Posterior vena cava (tissue), 2 donors: ENCODE measurements at regions not wholly inside any gene's neighbourhood (a gene's known extent, or its start where the extent isn't known, plus 50 kb on each side); places are given as distances from the start of the nearest gene placed in this dataset.
"Not testable (repeated sequence)": the region's sequence is repeated elsewhere in the genome, so short reads cannot be mapped to it uniquely, and the experiment has no call there.

Source experiments
- DNase-seq: peaks from one replicate; pipeline ENCODE4 v3.0.0-alpha.2; 2020; ENCODE audit warnings: low spot score
- intact Hi-C, 2 donors: fragments of 100-400 bp; cut with DNase I; formaldehyde crosslinking; loops; one replicate each; pipeline versions ENCODE4 v1.14.1 to v1.14.2; 2022 to 2023
- donor health status: DM: yes; HTN: yes; CAD: no.
- donor health status: DM: yes; HTN: yes; CAD: no.

DNA sequence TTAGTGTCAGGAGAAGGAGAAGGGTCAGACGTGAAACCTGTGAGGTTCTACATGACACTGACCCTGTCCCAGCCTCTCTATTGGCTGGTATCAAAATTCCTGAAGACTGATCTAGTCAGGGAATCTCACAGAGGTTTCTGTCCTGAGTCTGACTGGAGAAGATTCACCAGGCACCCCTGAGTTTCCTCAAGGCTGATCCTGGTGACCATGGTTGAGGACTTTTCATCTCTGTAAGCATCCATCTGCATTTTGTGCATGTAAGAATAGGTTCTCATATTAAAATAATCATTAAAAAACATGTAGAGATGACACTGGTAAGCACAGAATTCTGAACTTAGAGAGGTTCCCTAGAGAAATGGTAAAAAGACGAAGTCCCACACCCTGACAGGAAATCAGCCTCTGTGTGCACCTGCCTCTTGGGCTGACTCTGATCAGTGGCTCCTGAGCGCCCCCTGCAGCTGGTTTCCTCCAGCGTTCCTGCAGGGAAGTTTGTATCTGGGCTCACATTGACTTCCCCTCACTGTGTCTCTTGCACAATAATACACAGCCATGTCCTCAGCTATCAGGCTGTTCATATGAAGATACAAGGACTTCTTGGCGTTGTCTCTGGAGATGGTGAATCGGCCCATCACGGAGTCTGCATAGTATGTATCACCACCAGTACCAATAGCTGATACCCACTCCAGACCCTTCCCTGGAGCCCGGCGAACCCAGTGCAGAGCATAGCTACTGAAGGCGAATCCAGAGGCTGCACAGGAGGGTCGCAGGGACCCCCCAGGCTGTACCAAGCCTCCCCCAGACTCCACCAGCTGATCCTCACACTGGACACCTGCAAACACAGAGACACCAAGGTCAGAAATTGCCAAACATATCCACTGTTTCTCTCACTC, 991.9 kb downstream of the TMEM121 start:
- DNase-seq, result no peak
- intact Hi-C loops, result no loop called here

DNA sequence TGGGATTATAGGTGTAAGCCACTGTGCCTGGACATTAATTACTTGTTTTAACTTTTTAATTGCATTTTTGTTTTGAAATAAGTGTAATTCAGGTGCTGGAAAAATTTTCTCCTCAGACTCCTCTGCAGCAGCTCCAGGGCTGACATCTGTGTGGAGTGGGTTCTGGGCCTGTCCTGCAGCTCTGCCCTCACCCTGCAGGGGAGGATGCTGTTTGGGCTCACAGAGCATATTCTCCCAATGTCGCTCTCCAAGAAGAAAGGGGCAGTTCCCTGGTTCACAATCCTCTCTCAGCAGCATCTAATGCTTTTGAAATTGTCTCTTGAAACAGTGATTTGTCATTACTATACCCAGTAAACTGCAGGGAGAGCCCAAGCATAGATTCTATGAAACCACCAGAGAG, 995.7 kb downstream of the TMEM121 start:
- DNase-seq, result not testable (repeated sequence)

DNA sequence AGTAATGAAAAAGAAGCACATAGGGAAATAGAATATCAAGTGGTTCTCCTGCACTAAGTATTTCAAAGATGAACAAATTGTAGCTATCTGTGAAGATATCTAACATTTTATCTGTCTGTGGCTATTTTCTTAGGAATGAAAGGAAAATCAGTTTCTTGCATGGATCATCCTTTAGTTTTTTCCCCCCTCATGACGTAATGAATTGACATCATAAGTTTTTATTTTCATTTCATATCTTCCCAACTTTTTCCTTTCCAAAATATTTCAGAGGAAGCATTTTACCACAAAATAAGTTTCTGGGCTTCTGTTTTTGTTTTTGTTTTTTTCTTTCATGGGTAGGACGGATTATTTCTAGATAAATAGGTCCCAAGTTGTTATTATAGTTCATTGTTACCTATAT, 996.6 kb downstream of the TMEM121 start:
- DNase-seq, result no peak
- intact Hi-C loops, result no loop called here

More for the DNA sequence above, 995.7 kb downstream of the TMEM121 start:
- intact Hi-C loops, result not testable (repeated sequence)

DNA sequence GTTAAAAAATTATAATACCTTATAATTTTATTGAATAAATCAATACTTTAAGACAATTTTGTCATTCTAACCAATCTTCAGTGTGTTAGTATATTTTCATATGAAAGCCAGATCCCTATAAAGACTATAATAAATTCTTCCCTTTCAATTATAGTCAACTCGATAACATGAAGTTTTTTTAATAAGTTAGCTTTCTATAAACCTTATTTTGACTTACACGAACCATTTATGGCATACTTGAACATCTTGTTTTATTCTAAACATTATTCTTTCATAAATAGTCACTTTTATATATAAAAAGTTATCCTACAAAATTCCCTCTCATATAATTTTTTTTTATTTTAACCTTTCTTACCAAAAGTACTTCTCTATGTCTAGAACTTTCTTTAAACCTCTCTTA, 1002.3 kb downstream of the TMEM121 start:
- no peak for DNase-seq
- intact Hi-C loops, result no loop called here

DNA sequence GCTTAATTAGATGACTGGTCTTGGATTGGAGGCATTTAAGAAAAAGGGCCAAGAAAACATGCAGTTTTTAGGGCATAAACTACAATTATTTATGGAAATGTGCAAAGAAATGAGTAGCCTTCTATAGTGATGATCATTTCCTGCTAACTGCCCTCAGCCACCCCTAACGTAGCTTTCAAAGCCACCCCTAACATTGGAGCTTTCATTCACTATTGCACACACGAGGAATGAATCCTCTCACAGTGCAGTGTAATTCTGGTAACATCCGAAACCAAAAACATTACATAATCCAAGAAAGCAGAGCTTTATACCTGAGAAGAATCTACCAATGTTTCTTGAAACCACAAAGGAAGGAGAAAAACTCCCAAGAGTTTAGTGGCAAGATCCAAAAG, 1003.6 kb downstream of the TMEM121 start:
- no peak for DNase-seq
- intact Hi-C loops, result no loop called here

DNA sequence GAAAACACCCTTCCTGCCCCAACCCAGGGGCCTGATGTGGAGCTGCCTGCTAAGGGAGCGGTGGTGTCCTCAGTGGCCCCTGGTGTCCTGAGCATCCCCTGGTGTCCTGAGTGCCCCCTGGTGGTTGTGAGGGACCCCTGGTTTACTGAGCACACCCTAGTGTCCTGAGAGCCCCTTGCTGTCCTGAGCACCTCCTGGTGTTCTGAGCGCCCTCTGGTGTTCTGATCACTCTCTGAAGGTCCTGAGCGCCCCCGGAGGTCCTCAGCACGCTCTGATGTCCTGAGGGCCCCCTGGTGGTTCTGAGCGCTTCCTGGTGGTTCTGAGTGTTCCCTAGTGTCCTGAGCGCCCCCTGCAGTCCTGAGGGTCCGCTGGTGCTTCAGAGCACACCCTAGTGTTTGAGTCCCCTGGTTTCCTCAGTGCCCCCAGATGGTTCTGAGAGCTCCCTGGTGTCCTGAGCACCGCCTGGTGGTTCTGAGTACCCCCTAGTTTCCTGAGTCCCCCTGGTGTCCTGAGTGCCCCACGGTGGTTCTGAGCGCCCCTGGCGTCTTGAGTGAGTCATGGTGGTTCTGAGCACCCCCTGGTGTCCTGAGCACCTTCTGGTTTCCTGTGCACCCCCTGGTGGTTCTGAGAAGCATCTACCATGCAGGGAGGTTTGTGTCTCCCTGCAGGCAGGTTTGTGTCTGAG, 1004.2 kb downstream of the TMEM121 start:
- DNase-seq, result no peak
- intact Hi-C loops, result no loop called here

DNA sequence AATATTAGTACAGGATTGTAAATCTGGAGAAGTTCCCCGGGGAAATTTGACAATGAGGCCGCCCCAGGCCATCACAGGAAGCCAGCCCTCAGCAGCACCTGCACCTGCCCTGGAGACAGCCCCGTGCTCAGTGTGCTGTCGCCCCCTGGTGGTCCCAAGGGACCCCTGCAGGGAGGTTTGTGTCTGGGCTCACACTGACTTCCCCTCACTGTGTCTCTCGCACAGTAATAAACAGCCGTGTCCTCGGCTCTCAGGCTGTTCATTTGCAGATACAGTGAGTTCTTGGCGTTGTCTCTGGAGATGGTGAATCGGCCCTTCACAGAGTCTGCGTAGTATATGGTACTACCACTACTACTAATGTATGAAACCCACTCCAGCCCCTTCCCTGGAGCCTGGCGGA, 1011.2 kb downstream of the TMEM121 start:
- intact Hi-C loops, DNase-seq: not testable (repeated sequence)

DNA sequence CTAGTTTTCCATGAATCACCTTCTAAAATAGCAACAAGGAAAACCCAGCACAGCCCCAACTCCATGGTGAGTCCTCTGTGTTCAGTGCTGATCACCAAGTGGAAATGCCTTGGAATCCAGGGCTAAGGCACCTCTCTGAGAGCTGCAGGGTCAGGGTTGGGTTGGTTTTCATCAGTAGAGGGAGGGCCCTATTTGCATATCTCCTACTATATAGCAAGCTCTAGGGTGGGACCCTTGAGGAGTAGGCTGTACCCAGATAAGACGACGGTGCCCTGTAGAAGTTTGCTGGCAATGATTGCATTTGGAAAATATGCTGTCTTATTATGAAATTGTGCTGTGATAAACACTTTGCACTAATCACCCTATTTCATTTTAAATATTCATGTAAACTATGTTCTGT, 1011.8 kb downstream of the TMEM121 start:
- DNase-seq, result no peak
- intact Hi-C loops, result no loop called here

DNA sequence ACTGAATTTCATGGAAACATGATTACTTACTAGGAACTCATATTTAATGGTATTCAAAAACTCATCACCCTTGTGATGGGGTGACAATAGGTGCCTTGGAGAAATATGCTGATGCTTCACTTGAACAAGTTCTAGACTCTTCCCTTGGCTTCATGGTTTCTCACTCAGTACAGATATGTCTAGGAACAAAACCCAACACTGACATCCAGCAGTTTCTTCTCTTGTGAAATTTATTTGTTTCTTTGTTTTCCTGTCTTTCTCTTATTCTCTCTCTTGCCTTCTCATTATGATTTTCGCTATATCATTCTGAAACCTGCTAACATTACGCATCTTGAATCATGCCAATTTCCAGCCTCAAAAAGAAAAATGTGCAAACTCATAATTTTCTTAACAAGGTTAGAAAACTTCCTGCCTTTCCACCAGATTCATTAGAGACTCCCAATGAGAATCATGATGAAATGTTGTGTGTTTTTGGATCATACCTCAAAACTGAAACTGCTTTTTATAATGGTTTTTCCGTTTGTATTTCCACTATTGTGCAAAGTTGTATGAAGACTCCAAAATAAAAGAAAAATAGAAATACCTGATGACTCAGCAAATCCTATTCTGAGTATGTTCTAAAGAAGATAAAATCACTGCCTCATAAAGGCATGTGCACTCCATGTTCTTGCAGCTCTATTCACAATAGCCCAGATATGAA, 1021.5 kb downstream of the TMEM121 start:
- intact Hi-C loops, result no loop called here
- DNase-seq, result no peak

DNA sequence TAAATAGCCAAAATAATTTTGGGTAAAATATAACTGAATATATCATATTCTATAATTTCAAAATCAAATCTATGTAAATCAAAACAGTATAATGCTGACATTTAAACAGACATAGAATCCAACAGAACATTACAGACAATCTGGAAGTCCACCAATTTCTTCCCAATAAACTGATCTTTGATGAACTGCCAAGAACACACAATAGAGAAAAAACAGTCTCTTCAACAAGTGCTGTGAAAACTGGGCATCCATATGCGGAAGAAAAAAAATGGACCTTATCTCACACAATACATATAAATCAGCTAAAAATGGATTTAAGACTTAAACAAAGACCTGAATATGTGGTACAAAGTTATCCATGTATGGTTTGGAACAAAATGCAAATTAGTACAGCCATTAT, 1022.7 kb downstream of the TMEM121 start:
- intact Hi-C loops, result no loop called here
- no peak for DNase-seq

DNA sequence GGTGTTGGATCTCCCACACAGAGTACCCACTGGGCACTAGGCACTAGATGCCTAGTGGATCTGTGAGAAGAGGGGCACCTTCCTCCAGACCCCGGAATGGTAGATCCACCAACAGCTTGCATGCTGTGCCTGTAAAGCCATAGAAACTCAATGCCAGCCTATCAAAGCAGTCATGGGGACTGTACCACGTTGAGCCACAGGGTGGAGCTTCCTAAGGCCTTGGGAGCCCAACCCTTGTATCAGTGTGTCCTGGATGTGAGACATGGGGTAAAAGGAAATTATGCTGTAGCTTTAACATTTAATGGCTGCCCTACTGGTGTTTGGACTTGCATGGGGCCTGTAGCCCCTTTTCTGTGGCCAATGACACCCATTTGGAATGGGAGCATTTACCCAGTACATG, 1024.9 kb downstream of the TMEM121 start:
- DNase-seq, result no peak
- intact Hi-C loops, result no loop called here

DNA sequence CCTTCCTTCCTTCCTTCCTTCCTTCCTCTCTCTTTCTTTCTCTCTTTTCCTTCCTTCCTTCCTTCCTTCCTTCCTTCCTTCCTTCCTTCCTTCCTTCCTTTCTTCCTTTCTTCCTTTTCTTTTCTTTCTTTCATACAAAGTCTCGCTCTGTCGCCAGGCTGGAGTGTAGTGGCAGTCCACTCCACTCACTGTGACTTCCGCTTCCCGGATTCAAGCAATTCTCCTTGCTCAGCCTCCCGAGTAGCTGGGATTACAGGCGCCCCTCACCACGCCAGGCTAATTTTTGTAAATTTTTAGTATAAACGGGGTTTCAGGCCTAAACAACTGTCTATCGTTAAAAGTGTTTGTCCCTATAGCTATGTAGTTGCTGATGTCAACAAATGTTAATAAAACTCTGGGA, 1029.8 kb downstream of the TMEM121 start:
- DNase-seq, intact Hi-C loops: not testable (repeated sequence)

DNA sequence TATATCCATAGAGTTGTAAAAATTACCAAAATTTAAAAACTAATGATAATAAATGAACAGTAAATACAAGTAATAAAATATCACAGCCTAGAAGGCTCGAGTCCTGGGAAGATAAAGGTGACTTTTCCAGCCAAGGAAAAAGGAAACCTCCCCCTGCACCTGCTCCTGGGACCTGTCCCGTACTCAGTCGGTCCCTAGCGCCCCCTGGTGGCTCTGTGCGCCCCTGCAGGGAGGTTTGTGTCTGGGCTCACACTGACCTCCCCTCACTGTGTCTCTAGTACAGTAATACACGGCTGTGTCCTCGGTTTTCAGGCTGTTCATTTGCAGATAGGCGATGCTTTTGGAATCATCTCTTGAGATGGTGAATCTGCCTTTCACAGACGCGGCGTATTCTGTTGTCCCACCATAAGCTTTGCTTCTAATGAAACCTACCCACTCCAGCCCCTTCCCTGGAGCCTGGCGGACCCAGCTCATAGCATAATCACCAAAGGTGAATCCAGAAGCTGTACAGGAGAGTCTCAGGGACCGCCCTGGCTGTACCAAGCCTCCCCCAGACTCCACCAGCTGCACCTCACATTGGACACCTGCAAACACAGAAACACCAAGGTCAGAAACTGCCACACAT, 1030.4 kb downstream of the TMEM121 start:
- DNase-seq, result no peak
- intact Hi-C loops, result no loop called here

DNA sequence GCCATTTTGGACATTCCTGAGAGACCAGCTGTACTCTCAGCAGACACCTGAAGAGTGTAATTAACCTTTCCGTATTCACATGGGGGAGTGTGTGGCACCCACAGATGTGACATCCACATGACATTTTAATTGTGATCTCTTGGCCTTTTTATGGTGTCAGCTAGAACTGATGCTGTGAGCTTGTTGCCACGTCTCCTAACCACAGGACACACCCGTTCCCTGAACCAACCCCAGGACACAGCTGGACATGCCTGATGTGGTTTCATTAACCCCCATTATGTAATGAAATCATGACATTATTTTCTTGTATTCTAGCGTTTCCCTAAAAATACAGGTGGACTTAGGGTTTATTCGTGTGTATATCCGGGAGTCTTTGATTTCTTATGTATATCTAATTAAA, 1036.1 kb downstream of the TMEM121 start:
- no peak for DNase-seq
- intact Hi-C loops, result no loop called here

DNA sequence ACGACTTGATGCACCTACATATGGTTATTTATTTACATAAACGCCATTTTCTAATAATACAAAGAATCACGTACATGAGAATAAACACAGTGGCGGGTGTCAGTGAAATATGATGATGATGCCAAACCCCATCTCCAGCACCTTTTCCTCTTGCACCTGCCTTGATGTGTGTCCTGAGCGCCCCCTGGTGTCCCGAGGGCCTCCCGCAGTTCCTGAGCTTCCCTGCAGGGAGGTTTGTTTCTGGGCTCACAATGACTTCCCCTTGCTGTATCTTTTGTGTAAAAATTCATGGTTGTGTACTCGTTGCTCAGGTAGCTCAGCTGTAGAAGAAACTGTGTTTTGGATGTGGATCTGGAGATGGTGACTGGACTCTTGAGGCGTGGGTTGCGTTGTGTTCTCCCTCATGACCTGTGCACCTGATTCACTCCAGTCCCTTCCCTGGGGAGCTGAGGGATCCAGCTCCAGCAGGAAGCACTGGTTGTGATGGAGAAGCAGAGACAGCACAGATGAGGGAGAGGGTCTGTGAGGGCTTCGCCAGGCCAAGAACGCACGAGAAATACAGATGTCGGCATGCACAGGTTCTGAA, 1037.8 kb downstream of the TMEM121 start:
- DNase-seq, result no peak
- intact Hi-C loops, result no loop called here

DNA sequence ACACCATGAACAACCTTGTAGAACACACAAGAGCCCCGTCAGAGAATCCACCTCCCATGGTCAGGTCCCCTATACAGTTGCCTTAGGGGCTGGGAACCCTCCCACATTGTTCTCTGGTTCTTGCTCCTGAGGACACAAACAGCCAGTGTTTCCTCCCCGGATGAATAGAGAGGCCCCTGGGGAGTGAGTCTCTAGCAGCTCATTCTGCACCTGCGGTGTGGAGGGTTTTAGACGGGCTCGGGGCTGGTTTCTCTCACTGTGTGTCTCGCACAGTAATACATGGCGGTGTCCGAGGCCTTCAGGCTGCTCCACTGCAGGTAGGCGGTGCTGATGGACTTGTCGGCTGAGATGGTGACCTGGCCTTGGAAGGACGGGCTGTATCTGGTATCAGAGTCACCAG, 1052.1 kb downstream of the TMEM121 start:
- DNase-seq, result no peak
- intact Hi-C loops, result no loop called here

DNA sequence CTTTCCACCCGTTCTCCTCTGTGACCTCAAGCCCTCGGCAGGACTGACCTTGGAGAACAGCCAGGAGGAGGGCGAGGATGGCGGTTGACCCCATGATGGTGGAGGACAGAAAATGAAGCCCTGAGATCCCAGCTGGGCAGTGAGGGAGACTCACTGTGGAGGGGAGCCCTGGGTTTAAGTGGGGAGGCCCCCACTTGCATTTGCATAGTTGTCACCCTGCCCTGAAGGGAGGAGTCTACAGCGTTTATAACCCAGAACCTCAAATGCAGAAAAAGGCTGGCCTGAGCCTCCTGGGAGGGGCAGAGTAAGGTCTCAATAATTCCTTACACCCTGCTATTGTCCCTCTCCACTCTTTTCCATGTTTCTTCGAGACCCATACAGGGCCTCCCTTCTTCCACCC, 1052.7 kb downstream of the TMEM121 start:
- DNase-seq, result no peak
- intact Hi-C loops, result no loop called here

DNA sequence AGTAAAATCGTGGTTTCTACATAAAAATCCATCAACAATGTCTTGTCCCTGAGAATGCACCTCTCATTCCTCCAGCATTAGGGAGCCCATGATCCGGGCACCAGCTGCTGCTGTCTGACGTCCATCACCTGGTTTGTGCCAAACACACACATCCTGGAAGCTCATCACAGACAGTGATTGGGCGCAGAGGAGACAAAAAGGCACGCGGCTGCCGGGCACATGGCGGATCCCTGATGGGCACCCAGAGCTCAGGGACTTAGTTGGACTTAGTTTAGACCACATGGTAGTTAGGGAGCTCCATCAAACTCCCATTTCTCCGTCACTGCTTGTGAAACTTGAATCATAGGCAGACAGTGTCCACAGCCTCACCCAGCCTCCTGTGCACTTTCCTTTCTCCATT, 1059.3 kb downstream of the TMEM121 start:
- DNase-seq, result no peak
- intact Hi-C loops, result no loop called here

DNA sequence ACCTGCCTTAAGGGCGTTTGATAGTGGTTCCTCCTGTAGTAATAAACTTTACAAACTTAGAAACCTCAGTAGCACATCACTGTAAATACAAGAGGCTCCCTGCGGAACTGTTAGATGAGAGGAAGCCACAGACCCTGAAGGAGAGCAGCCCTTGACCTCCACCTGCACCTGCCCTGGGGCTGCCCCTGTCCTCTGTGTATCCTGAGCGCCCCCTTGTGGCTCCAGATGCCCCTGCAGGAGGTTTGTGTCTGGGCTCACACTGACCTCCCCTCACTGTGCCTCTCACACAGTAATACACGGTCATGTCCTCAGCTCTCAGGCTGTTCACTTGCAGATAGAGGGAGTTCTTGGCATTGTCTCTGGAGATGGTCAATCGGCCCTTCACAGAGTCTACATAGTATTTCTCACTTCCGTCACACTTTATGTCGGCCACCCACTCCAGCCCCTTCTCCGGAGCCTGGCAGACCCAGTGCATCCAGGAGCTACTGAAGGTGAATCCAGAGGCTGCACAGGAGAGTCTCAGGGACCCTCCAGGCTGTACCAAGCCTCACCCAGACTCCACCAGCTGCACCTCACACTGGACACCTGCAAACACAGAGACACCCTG, 1059.8 kb downstream of the TMEM121 start:
- no peak for DNase-seq
- intact Hi-C loops, result no loop called here
